ENCODE measurements at regions not wholly inside any gene's neighbourhood (a gene's known extent, or its start where the extent isn't known, plus 50 kb on each side); places are given as distances from the start of the nearest gene placed in this dataset.
A peak's percentile ranks its signal among the peaks of the same experiment; 100 is the strongest.

GRCh38 chr5:153437251-153437650 lies 53.2 kb upstream of the GRIA1 start:
- H3K9ac ChIP-seq (replicated peaks in 1 of 4; ENCODE audit: extremely low read depth in 1 of 4, low read depth in 3 of 4, low read length in 3 of 4): no peak overlapping the region
- no peaks in the 10 kb centered on the region for H3K9me3 ChIP-seq (ENCODE audit: insufficient read depth in 2 of 2, low read depth in 1 of 2, low read length in 1 of 2)
- TF ChIP-seq EP300 (IDR thresholded peaks at IDR 0.05; ENCODE audit: borderline replicate concordance in 1 of 2, low read depth in 2 of 2, low read length in 2 of 2): no peak
- no peak overlapping the region for H2BK120ac ChIP-seq (replicated peaks; ENCODE audit: low read depth, low read length)
- POLR2A ChIA-PET (ENCODE audit: partially characterized antibody): no interaction called here
- H3K23ac ChIP-seq (ENCODE audit: insufficient read length): no peak overlapping the region
- H4K20me1 ChIP-seq (replicated peaks in 1 of 2; ENCODE audit: control insufficient read depth in 1 of 2, insufficient read depth in 2 of 2, low read length in 2 of 2): no peaks in the 10 kb centered on the region
- H3K14ac ChIP-seq (ENCODE audit: insufficient read length): no peak overlapping the region
- H3K4me2 ChIP-seq (ENCODE audit: insufficient read depth in 1 of 2, low read depth in 2 of 2, low read length in 2 of 2): no peak overlapping the region
- H4K5ac ChIP-seq (ENCODE audit: insufficient read length, low read depth, low read length): no peak overlapping the region
- no peak overlapping the region for H2AK5ac ChIP-seq (ENCODE audit: low read depth, low read length)
- no peak overlapping the region for H3K56ac ChIP-seq (replicated peaks; ENCODE audit: insufficient read length, low read depth, low read length)
- no peak overlapping the region for H3K4me3 ChIP-seq (ENCODE audit: extremely low read depth in 1 of 4, insufficient read depth in 2 of 4, low read depth in 3 of 4, low read length in 4 of 4)
- no peak overlapping the region for H3K18ac ChIP-seq (ENCODE audit: extremely low read depth, low read length)
- H2BK20ac ChIP-seq (ENCODE audit: low read length): no peak overlapping the region
- no peak overlapping the region for H2BK12ac ChIP-seq (ENCODE audit: low read depth, low read length)
- H4K91ac ChIP-seq (replicated peaks; ENCODE audit: insufficient read length, low read length): no peak overlapping the region
- H3K36me3 ChIP-seq (ENCODE audit: control insufficient read depth in 2 of 4, insufficient read depth in 4 of 4, low read length in 3 of 4): no peaks in the 10 kb centered on the region
- DNase-seq (ENCODE audit: low read depth in 1 of 2, low spot score in 2 of 2) (no peak), FAIRE-seq (no peak)
- H3K4me1 ChIP-seq (replicated peaks in 1 of 4; ENCODE audit: control insufficient read depth in 3 of 4, insufficient read depth in 4 of 4, low read length in 3 of 4): no peaks in the 10 kb centered on the region
- H3K4ac ChIP-seq (replicated peaks; ENCODE audit: insufficient read length, low read depth, low read length): no peak overlapping the region
- H3K79me2 ChIP-seq (ENCODE audit: control insufficient read depth in 1 of 2, insufficient read depth in 2 of 2, low read length in 2 of 2): no peaks in the 10 kb centered on the region
- no peaks in the 10 kb centered on the region for H3K79me1 ChIP-seq (ENCODE audit: low read depth, low read length)
- no peak overlapping the region for H3K27ac ChIP-seq (ENCODE audit: low read depth, low read length)
- no peak overlapping the region for H4K8ac ChIP-seq (ENCODE audit: extremely low read depth, insufficient read depth, low read length)
- no peaks in the 10 kb centered on the region for H3K23me2 ChIP-seq (ENCODE audit: low read depth, low read length)
- no peak overlapping the region for H2BK15ac ChIP-seq (ENCODE audit: low read length)
- H3K27me3 ChIP-seq (replicated peaks in 1 of 4; ENCODE audit: control insufficient read depth in 3 of 4, extremely low read depth in 1 of 4, insufficient read depth in 3 of 4, low read length in 3 of 4): no peaks in the 10 kb centered on the region
- H2BK5ac ChIP-seq (ENCODE audit: low read depth, low read length): no peak overlapping the region
- CTCF ChIA-PET (ENCODE audit: partially characterized antibody): interaction anchor here (0.7 to 1.3 kb wide), 2 partner anchors 11 to 701 kb away, joined by 3 read pairs; no protein-coding TSS in a partner anchor
- H2AFZ ChIP-seq (ENCODE audit: low read length): 0 out of 2 replicates have a peak overlapping the region, but pooled peaks have one; percentile 23
